GM10266 (cell line): ENCODE measurements at regions not wholly inside any gene's neighbourhood (a gene's known extent, or its start where the extent isn't known, plus 50 kb on each side); places are given as distances from the start of the nearest gene placed in this dataset.

Source experiments
- DNase-seq: peaks from one replicate; pipeline ENCODE4 v3.0.0; 2012; ENCODE audit errors: extremely low spot score
- CTCF ChIP-seq: IDR thresholded peaks from 2 replicates; pipeline ENCODE4 v1.5.1; 2012; ENCODE audit warnings: mild to moderate bottlenecking, low read depth; ENCODE audit not compliant: control insufficient read depth, insufficient read depth; ENCODE audit errors: missing control alignments

- DNase-seq: no peak
- TF ChIP-seq CTCF: no peak
Measured at GRCh38 chr5:39970117-39970798, 545.5 kb upstream of the DAB2 start.

GRCh38 chr5:39968381-39968780 lies 543.6 kb upstream of the DAB2 start:
- no peak for DNase-seq
- TF ChIP-seq CTCF: no peak

- DNase-seq: no peak
- TF ChIP-seq CTCF: no peak
Measured at GRCh38 chr5:39955156-39955555, 530.4 kb upstream of the DAB2 start.

- no peak for TF ChIP-seq CTCF
- no peak for DNase-seq
Measured at GRCh38 chr5:39951070-39951469, 526.3 kb upstream of the DAB2 start.

GRCh38 chr5:39948867-39949468 lies 524.2 kb upstream of the DAB2 start:
- peak; percentile 51 for TF ChIP-seq CTCF
- peak; percentile 47 for DNase-seq

- DNase-seq: no peak
- no peak for TF ChIP-seq CTCF
Measured at GRCh38 chr5:39948341-39948740, 523.6 kb upstream of the DAB2 start.

- TF ChIP-seq CTCF: no peak
- no peak for DNase-seq
Measured at GRCh38 chr5:39947657-39948056, 522.9 kb upstream of the DAB2 start.
